ENCODE measurements at regions not wholly inside any gene's neighbourhood (a gene's known extent, or its start where the extent isn't known, plus 50 kb on each side); places are given as distances from the start of the nearest gene placed in this dataset.
A peak's percentile ranks its signal among the peaks of the same experiment; 100 is the strongest.
"Not testable (repeated sequence)": the region's sequence is repeated elsewhere in the genome, so short reads cannot be mapped to it uniquely, and the experiment has no call there.

DNA sequence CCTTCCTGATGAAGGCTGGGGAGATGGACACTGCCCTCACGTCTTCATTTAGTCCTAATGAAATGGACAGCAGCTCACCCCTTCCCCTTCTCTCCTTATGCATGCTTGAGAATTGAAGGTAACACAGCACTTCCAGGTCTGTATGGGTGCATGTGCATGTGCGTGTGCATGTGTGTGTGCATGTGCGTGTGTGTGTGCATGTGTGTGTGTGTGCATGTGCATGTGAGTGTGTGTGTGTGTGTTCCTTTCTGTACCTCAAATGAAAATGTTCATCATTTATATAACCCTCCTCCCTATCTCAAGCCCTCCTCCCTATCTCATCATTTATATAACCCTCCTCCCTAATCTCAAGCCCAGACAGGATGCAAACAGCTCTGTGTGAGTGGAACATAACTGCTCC, 444.8 kb downstream of the MAT2B start:
- no peak for DNase-seq (ENCODE audit: low spot score)

GRCh38 chr5:163951069-163951468, 445.6 kb downstream of the MAT2B start:
- DNase-seq (ENCODE audit: low spot score), result no peak

DNA sequence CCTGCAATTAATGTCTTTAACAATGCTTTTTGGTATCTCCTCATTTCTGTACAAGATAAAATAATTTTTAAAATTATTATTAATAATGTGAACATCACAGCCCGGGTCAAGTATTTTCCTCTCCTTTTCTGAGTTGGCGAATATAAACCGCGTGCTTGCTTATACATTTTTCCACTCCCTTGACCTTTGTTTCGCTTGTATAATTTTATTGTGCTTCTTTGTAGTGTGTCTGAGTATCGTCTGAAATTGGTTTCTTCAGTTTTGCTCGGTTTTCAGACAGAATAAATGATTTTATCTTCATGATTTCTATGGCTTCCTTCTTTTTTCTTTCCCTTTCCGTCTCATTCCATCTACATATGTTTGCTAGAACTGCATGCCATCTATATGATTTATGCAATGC, 448.5 kb downstream of the MAT2B start:
- DNase-seq (ENCODE audit: low spot score), result no peak

DNA sequence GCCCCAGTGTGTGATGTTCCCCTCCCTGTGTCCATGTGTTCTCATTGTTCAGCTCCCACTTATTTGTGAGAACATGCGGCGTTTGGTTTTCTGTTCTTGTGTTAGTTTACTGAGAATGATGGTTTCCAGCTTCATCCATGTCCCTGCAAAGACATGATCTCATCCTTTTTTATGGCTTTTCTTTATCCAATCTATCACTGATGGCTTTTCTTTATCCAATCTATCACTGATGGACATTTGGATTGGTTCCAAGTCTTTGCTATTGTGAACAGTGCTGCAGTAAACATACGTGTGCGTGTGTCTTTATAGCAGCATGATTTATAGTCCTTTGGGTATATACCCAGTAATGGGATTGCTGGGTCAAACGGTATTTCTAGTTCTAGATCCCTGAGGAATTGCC, 455.8 kb downstream of the MAT2B start:
- not testable (repeated sequence) for DNase-seq (ENCODE audit: low spot score)

DNA sequence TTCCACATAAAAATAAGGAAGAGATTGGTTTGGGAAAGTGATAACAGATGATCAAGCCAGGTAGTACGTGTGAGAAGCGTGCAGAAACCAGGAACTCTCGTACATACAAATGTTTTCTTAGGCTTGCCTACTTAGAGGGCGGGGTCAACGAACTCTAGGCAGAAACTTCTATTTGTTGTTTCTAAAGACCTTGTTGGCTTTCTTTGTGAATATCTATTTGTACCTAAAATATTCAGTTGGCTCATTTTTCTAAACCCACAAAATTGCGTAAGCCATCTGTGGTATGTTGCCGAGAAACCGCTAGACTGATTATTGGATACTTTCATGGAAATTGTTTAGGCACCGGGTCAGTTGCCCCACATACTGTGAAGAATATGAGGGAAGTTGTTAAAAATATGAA, 458.5 kb downstream of the MAT2B start:
- no peak for DNase-seq (ENCODE audit: low spot score)

GRCh38 chr5:163964671-163965070, 459.3 kb downstream of the MAT2B start:
- no peak for DNase-seq (ENCODE audit: low spot score)

GRCh38 chr5:163967268-163967667, 461.8 kb downstream of the MAT2B start:
- no peak for DNase-seq (ENCODE audit: low spot score)

DNA sequence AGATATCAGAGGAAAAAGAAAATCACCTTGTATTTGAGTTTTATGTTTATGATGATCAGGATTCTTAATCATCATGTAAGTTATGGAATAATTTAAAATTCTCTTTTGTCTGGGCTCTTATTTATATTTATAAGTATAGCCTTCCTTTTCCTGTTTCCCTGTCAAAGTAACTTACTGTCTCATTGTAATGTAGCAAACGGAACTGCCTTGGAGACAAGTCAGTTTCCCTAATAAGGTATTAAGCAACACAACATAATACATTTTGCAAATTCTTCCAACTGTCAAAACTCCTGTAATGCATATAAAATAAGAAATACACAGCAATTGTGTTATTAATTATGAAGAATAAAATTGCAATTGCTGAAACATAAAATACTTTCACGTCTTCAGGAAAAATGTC, 463.2 kb downstream of the MAT2B start:
- DNase-seq (ENCODE audit: low spot score), result no peak

DNA sequence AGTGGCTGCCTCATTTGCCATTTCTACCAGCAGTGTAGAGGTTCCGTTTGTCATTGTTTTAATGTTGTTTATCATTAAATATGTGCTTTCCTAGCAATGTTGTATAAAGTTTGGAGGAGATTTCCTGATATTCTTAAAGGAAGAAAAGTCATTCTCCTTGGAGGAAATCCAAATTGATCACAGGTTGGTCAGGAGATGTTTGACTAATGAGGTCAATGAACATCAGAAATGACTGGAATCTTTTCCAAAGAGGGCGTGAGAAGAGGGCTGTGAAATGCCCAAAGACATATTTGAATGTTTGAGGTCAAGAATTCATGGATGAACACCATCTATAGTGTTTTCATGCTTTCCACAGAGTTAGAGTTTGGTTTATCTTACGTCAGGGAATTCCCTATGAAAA, 471.3 kb downstream of the MAT2B start:
- DNase-seq (ENCODE audit: low spot score), result no peak

GRCh38 chr5:163978897-163979296, 473.5 kb downstream of the MAT2B start:
- DNase-seq (ENCODE audit: low spot score), result no peak

DNA sequence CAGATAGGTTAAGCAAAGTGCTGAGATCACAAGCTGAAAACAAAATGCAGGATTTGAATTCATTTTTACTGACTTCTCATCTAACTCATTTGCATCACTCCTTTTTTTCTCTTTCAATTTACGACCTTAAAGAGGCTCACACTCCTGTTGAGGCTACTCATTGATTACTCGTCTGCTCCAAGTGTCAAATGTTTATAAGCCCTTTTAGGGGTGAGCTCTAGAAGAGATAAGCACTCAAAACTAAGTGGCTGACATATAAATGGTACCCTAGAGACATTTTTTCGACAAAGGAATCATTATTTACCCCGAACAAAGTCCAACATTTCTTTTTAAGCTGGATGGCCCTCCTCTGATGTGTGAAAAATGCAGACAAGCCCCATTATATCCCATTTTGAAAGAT, 483.1 kb downstream of the MAT2B start:
- no peak for DNase-seq (ENCODE audit: low spot score)

DNA sequence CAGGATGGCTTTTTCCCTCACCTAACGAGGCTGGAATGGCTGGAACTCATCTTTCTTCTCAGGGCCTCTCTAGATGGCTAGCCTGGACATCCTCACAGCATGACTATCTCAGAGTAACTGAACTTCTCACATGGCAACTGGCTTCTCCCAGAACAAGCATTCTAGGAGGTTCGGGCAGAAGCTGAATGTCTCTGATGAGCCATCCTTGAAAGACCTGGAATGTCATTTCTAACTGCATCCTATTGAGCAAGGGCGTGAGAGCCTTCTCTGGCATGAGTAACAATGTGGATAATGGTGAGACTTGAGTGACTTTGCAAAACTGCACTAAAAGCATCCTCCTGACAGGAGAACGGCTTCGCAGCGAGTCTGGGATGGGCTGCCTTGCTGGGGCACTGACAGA, 487.7 kb downstream of the MAT2B start:
- DNase-seq (ENCODE audit: low spot score), result no peak

GRCh38 chr5:163995206-163995605, 489.8 kb downstream of the MAT2B start:
- DNase-seq (ENCODE audit: low spot score), result no peak

DNA sequence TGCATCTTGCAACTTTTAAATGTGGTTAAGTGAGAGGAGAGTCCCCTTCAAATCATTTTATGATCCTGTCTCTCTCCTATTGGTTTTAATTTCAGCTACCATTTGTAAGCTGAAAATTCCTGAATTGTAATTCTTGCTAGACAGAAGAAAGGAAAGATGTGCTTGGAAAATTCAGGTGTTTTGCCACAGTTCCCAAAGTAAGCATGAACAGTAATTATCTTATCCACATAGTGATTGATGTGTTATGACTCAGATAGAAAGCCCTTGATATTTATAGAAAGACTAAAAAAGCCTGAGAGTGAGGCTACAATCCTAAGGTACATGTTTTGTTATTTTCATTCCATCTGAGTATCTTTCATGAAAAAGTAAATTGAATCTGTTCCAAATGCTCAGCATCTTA, 492.5 kb downstream of the MAT2B start:
- DNase-seq (ENCODE audit: low spot score), result no peak

GRCh38 chr5:164000241-164000640, 494.8 kb downstream of the MAT2B start:
- DNase-seq (ENCODE audit: low spot score), result no peak

DNA sequence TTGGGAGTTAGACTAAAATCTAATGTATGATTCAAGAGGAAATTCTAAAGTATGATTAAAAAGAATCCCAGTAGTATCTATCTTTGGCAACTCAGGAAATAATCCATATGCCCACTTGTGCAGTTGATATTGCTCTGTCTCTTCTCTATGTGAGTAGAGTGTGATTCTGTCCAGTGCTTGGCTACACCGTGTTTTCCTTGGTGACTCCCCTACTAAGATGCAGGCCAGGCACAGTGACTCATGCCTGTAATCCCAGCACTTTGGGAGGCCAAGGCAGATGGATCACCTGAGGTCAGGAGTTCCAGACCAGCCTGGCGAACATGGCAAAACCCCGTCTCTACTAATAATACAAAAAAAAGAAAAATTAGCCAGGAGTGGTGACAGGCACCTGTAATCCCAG, 495.4 kb downstream of the MAT2B start:
- no peak for DNase-seq (ENCODE audit: low spot score)

- DNase-seq (ENCODE audit: low spot score), result no peak
Measured at GRCh38 chr5:164002214-164002613, 496.8 kb downstream of the MAT2B start.

DNA sequence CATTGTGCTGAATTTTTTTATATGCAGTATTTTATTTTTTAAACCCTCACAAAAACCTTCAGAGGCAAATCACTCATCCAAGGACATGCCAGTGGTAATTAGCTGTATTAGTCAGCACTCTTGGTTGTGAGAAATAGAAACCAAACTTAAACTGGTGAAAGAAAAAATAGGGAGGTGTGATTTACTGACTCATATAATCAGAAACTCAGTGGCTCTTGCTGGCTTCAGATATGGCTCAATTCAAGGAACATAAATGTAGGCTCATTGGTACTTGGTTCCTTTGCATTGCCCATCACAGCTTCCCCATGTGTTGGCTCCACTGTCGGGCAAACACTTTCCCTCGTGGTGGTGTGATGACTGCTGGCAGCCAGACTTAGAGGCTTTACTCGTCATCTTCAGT, 497.2 kb downstream of the MAT2B start:
- no peak for DNase-seq (ENCODE audit: low spot score)

GRCh38 chr5:164005071-164005470, 499.7 kb downstream of the MAT2B start:
- no peak for DNase-seq (ENCODE audit: low spot score)

DNA sequence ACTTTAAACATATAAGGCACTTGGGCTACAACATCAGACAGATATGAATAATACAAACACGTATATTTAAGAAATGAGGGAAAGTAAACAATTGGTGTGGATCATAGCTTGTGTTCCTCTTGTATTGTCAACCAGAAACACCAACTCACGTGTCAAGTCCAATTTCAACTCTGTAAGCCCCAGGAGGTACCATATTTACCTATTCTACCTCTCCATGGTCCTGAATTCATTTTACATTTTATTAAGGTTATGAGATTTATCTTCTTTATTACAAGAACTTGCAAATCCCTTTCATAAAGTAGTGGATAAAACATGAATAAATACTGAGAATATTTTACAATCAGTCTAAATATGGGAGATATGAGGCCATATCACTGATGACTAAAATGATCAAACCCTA, 501.6 kb downstream of the MAT2B start:
- DNase-seq (ENCODE audit: low spot score), result no peak

DNA sequence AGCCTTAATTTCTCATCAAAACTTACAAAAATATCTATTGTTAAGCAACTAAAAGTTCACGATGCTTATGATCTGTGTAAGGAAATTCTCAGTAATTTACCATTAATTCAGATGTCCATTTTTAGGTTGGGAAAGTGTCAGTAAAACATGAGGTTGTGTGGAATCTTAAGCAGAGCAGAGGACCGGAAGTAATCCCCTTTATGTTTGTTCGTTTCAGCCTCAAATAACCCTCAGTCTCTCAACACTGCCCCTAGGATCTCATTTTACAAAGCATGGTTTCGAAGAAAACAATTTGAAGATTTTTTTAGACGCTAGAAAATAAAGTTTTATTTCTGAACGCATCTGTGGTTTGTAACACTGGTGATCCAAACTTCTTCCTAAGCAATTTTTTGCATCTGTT, 504.2 kb downstream of the MAT2B start:
- DNase-seq (ENCODE audit: low spot score), result no peak

DNA sequence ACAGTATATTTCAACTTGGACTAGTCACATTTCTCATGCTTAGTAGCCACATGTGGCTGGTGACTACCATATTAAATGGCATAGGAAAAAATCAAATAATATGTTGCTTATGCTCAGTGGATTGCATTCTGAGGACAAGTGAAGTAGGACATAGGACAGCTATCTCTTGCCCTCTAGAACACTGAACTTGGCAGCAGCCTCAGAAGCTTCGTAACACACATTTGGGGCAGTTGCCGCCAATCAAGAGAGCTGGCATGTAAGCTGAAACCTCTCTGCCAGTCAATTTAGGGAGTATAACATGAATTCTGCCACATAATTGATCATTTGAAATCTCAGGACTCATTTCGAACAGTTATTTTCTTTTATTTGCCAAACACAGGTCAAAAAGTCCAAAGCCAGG, 505.5 kb downstream of the MAT2B start:
- DNase-seq (ENCODE audit: low spot score), result no peak

DNA sequence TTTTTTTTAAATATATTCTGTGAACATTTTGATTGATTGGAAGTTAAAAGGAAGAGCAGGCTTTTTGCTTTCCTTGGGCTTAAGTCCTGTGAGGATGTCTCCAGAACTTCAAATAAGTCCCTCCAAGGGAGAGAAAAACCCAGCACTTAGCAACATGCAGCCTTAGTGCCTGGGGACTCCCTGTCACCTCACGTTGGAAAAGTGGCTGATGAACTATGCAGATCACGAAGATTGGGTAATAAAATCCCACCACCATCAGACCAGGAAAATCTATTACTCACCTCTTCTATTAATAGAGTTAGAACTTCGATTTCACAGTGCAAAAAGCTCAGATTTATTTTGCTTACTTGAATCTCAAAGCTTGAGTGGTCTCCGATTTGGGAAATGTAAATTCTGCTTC, 507.0 kb downstream of the MAT2B start:
- no peak for DNase-seq (ENCODE audit: low spot score)

DNA sequence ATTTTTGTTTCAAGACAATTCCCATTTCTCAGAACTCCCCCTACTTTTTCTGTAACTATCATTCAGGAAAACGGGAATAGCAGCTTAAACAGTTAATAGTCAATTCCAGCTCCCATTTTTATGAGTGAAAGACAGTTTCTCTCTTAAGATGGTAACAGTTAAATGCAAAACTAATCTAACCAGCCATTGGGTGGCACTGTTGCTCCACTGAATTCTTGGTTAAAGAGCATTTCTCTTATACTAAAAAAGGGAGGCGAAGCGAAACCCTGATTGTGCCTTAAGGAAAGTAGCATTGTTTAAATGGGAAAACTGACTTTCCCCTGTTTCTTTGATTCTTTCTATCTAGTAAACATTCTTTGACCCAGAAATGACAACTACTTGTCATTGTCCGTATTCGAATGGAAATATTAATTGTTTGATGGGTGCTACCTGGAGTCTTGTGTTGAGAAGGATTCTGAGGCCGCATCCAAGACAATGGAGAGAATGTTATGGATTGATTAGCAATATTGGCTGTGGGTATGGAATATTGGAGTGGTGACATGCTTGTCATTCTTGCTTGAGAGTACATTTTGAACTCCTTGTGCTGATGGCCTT, 507.8 kb downstream of the MAT2B start:
- peak; percentile 34 for DNase-seq (ENCODE audit: low spot score)

- DNase-seq (ENCODE audit: low spot score), result no peak
Measured at GRCh38 chr5:164020116-164020515, 514.7 kb downstream of the MAT2B start.

Data from COLO829 (cell line).